Transverse colon (tissue), 4 donors: ENCODE measurements at regions not wholly inside any gene's neighbourhood (a gene's known extent, or its start where the extent isn't known, plus 50 kb on each side); places are given as distances from the start of the nearest gene placed in this dataset.

ENCODE experiments used
- DNase-seq: peaks from one replicate; pipeline ENCODE4 v3.0.0-alpha.2; 2019
- H3K27ac ChIP-seq, 4 donors: fragments of 200-600 bp; sonication (generic); 2 replicates each; pipeline ENCODE4 v1.5.1; 2016 to 2018; ENCODE audit warnings: inconsistent platforms in 4 of 4
- H3K27me3 ChIP-seq: fragments of 200-600 bp; sonication (generic); 2 replicates; pipeline ENCODE4 v1.5.1; 2017; ENCODE audit warnings: inconsistent platforms
- H3K36me3 ChIP-seq, 4 donors: fragments of 200-600 bp; sonication (generic); 2 replicates each; pipeline ENCODE4 v1.5.1; 2017 to 2019; ENCODE audit warnings: inconsistent platforms in 4 of 4
- H3K4me1 ChIP-seq, 4 donors: fragments of 200-600 bp; sonication (generic); 2 replicates each; pipeline ENCODE4 v1.5.1; 2017 to 2020; ENCODE audit warnings: inconsistent platforms in 4 of 4
- H3K4me3 ChIP-seq, 4 donors: fragments of 200-600 bp; sonication (generic); 1 replicate in 1 of 4; 2 replicates in 3 of 4; pipeline versions ENCODE4 v1.5.1 to v1.6.1; 2017 to 2019; ENCODE audit warnings: inconsistent platforms in 4 of 4
- H3K9me3 ChIP-seq, 2 donors: fragments of 200-600 bp; sonication (generic); 2 replicates each; pipeline ENCODE4 v1.5.1; 2017 to 2019; ENCODE audit warnings: inconsistent platforms in 2 of 2
- CTCF ChIP-seq, 5 experiments: fragments of 200-600 bp in 3 of 5; fragments of 450-650 bp in 2 of 5; sonication (generic) in 3 of 5; IDR thresholded peaks; 1 replicate in 2 of 5; 2 replicates in 3 of 5; pipeline ENCODE4 v1.5.1; 2016 to 2017; ENCODE audit warnings: antibody characterized with exemption in 5 of 5, inconsistent platforms in 3 of 5, mild to moderate bottlenecking in 2 of 5, moderate library complexity in 1 of 5
- EP300 ChIP-seq: sonication (generic); formaldehyde crosslinking; IDR thresholded peaks from one replicate; pipeline ENCODE4 v1.6.1; 2017; ENCODE audit warnings: antibody characterized with exemption, low read depth
- POLR2A ChIP-seq: fragments of 450-650 bp; IDR thresholded peaks from one replicate; pipeline ENCODE4 v1.6.1; 2016; ENCODE audit warnings: antibody characterized with exemption, mild to moderate bottlenecking, moderate library complexity
- POLR2AphosphoS5 ChIP-seq, 3 donors: sonication (generic); formaldehyde crosslinking; IDR thresholded peaks; one replicate each; pipeline ENCODE4 v1.6.1; 2016; ENCODE audit warnings: antibody characterized with exemption in 3 of 3
- WGBS, 2 donors: methylation state at CpG; one replicate each; pipeline ENCODE4 v1.1.5; 2018; ENCODE audit warnings: low coverage in 1 of 2; 5-methylcytosine and 5-hydroxymethylcytosine counted together
- in situ Hi-C, 4 donors: fragments of 200-750 bp; cut with MboI; loops; one replicate each; pipeline versions ENCODE4 v1.15.0 to v1.15.1; 2017; ENCODE audit warnings: low sequenced_read_pairs in 3 of 4, low pct_ligation_motif_present in 1 of 4, low pct_unique_long_range_greater_than_20kb in 1 of 4
- intact Hi-C: fragments of 100-400 bp; cut with DNase I; formaldehyde crosslinking; loops from one replicate; pipeline ENCODE4 v1.15.1; 2023; ENCODE audit warnings: low total_unique reads

GRCh38 chr13:54660277-54660676 is 1631.7 kb downstream of the OLFM4 start:
- intact Hi-C loops: no loop called here

GRCh38 chr13:54676526-54677113 is 1648.0 kb downstream of the OLFM4 start:
- Histone ChIP-seq H3K4me3 (no peak overlapping the region), H3K27me3 (no peaks in the 10 kb centered on the region), H3K9me3 (no peaks in the 10 kb centered on the region), H3K36me3 (no peaks in the 10 kb centered on the region), H3K4me1 (no peaks in the 10 kb centered on the region), H3K27ac (no peak overlapping the region)
- 96% methylated on average over 15 of the region's 22 CpGs; no CpG with 5 or more reads in 1 of the 2 donors for WGBS, 2 donors
- intact Hi-C loops (no loop called here), in situ Hi-C loops (no loop called here)
- DNase-seq: no peak
- TF ChIP-seq EP300 (no peak), POLR2A (no peak), CTCF (IDR thresholded peaks at IDR 0.05) (no peak)

More at GRCh38 chr13:54660277-54660676, 1631.7 kb downstream of the OLFM4 start:
- peaks cover 0 to 5% of the 10 kb centered on the region in 2 donors for H3K9me3 ChIP-seq
- no peak for TF ChIP-seq POLR2AphosphoS5 (IDR thresholded peaks at IDR 0.05)
- no peak for TF ChIP-seq EP300
- TF ChIP-seq CTCF (IDR thresholded peaks at IDR 0.05): no peak
- no peak for TF ChIP-seq POLR2A
- in situ Hi-C loops: no loop called here
- no peaks in the 10 kb centered on the region for H3K36me3 ChIP-seq
- DNase-seq: no peak
- H3K4me1 ChIP-seq: no peaks in the 10 kb centered on the region
- no peak overlapping the region for H3K4me3 ChIP-seq
- no peak overlapping the region for H3K27ac ChIP-seq
- H3K27me3 ChIP-seq: no peaks in the 10 kb centered on the region
- 94 to 100% methylated on average over 4 to 12 of the region's 12 CpGs for WGBS, 2 donors

GRCh38 chr13:54682184-54682583 is 1653.6 kb downstream of the OLFM4 start:
- H3K27me3 ChIP-seq: no peaks in the 10 kb centered on the region
- 54 to 79% methylated on average over 1 of the region's 1 CpG for WGBS, 2 donors
- H3K4me1 ChIP-seq: no peaks in the 10 kb centered on the region
- TF ChIP-seq POLR2A (no peak), POLR2AphosphoS5 (IDR thresholded peaks at IDR 0.05) (no peak), EP300 (no peak), CTCF (IDR thresholded peaks at IDR 0.05) (no peak)
- no peaks in the 10 kb centered on the region for H3K9me3 ChIP-seq
- intact Hi-C loops: no loop called here
- H3K4me3 ChIP-seq: no peak overlapping the region
- H3K36me3 ChIP-seq: no peaks in the 10 kb centered on the region
- no peak overlapping the region for H3K27ac ChIP-seq
- no peak for DNase-seq
- in situ Hi-C loops: no loop called here

GRCh38 chr13:54687173-54687572 is 1658.6 kb downstream of the OLFM4 start:
- in situ Hi-C loops (no loop called here), intact Hi-C loops (no loop called here)

More at GRCh38 chr13:54687173-54687572, 1658.6 kb downstream of the OLFM4 start:
- no peaks in the 10 kb centered on the region for H3K4me1 ChIP-seq
- no peak overlapping the region for H3K4me3 ChIP-seq
- no peaks in the 10 kb centered on the region for H3K27me3 ChIP-seq
- 49 to 50% methylated on average over 1 of the region's 1 CpG for WGBS, 2 donors
- no peak for DNase-seq
- no peak overlapping the region for H3K27ac ChIP-seq
- H3K9me3 ChIP-seq: no peaks in the 10 kb centered on the region
- no peaks in the 10 kb centered on the region for H3K36me3 ChIP-seq
- TF ChIP-seq CTCF (IDR thresholded peaks at IDR 0.05) (no peak), POLR2AphosphoS5 (IDR thresholded peaks at IDR 0.05) (no peak), POLR2A (no peak), EP300 (no peak)
